Upper lobe of right lung (tissue), 1 donor: ENCODE measurements at regions not wholly inside any gene's neighbourhood (a gene's known extent, or its start where the extent isn't known, plus 50 kb on each side); places are given as distances from the start of the nearest gene placed in this dataset.

ENCODE experiments used
- ATAC-seq: fragments of 200-7000 bp; cut with Tn5 transposase; one replicate; pipeline ENCODE4 v1.9.1; 2020; ENCODE audit warnings: mild to moderate bottlenecking, moderate library complexity
- DNase-seq: peaks from one replicate; pipeline ENCODE4 v3.0.0-alpha.2; 2020
- H3K27ac ChIP-seq: fragments of 200-600 bp; one replicate; pipeline ENCODE4 v1.8.0; 2022
- H3K27me3 ChIP-seq: fragments of 200-600 bp; one replicate; pipeline ENCODE4 v1.8.0; 2022; ENCODE audit warnings: mild to moderate bottlenecking
- H3K36me3 ChIP-seq: fragments of 200-600 bp; one replicate; pipeline ENCODE4 v1.8.0; 2022
- H3K4me1 ChIP-seq: fragments of 200-600 bp; one replicate; pipeline ENCODE4 v1.8.0; 2022
- H3K4me3 ChIP-seq: fragments of 200-600 bp; one replicate; pipeline ENCODE4 v1.8.0; 2022; ENCODE audit warnings: mild to moderate bottlenecking
- H3K9me3 ChIP-seq: fragments of 200-600 bp; one replicate; pipeline ENCODE4 v1.8.0; 2022
- CTCF ChIP-seq: fragments of 200-600 bp; IDR thresholded peaks from one replicate; pipeline ENCODE4 v1.8.0; 2022; ENCODE audit warnings: antibody characterized with exemption
- intact Hi-C: fragments of 100-400 bp; cut with DNase I; formaldehyde crosslinking; loops from one replicate; pipeline ENCODE4 v1.11.0; 2022
- donor health status: DM: no; HTN: yes; CAD: no; lungs with severe emphysema.

- Histone ChIP-seq H3K4me3 (no peak overlapping the region), H3K27ac (no peak overlapping the region), H3K36me3 (no peaks in the 10 kb centered on the region), H3K27me3 (no peaks in the 10 kb centered on the region), H3K4me1 (no peaks in the 10 kb centered on the region), H3K9me3 (no peaks in the 10 kb centered on the region)
- no peak for ATAC-seq
- TF ChIP-seq CTCF: no peak
- intact Hi-C loops: no loop called here
- DNase-seq: no peak
Measured at GRCh38 chr9:107907715-107908114, 418.1 kb upstream of the KLF4 start.

- DNase-seq (no peak), ATAC-seq (peak; percentile 64)
- H3K4me1 ChIP-seq: no peaks in the 10 kb centered on the region
- H3K27me3 ChIP-seq: no peaks in the 10 kb centered on the region
- no peak for TF ChIP-seq CTCF
- no peak overlapping the region for H3K4me3 ChIP-seq
- no peak overlapping the region for H3K27ac ChIP-seq
- H3K9me3 ChIP-seq: no peaks in the 10 kb centered on the region
- no peaks in the 10 kb centered on the region for H3K36me3 ChIP-seq
- intact Hi-C loops: no loop called here
Measured at GRCh38 chr9:107907255-107907654, 417.7 kb upstream of the KLF4 start.

- H3K27me3 ChIP-seq: no peaks in the 10 kb centered on the region
- no peaks in the 10 kb centered on the region for H3K4me1 ChIP-seq
- H3K9me3 ChIP-seq: no peaks in the 10 kb centered on the region
- no peaks in the 10 kb centered on the region for H3K36me3 ChIP-seq
- no peak for TF ChIP-seq CTCF
- ATAC-seq (no peak), DNase-seq (no peak)
- no peak overlapping the region for H3K27ac ChIP-seq
- intact Hi-C loops: no loop called here
- no peak overlapping the region for H3K4me3 ChIP-seq
Measured at GRCh38 chr9:107906074-107906473, 416.5 kb upstream of the KLF4 start.

- intact Hi-C loops: no loop called here
- DNase-seq (no peak), ATAC-seq (no peak)
- Histone ChIP-seq H3K36me3 (no peaks in the 10 kb centered on the region), H3K4me3 (no peak overlapping the region), H3K9me3 (no peaks in the 10 kb centered on the region), H3K27me3 (no peaks in the 10 kb centered on the region), H3K27ac (no peak overlapping the region), H3K4me1 (no peaks in the 10 kb centered on the region)
- no peak for TF ChIP-seq CTCF
Measured at GRCh38 chr9:107905308-107906020, 415.9 kb upstream of the KLF4 start.

GRCh38 chr9:107899961-107900330 is 410.4 kb upstream of the KLF4 start:
- Histone ChIP-seq H3K4me3 (no peak overlapping the region), H3K36me3 (no peaks in the 10 kb centered on the region), H3K4me1 (no peaks in the 10 kb centered on the region), H3K9me3 (no peaks in the 10 kb centered on the region), H3K27me3 (no peaks in the 10 kb centered on the region), H3K27ac (no peak overlapping the region)
- intact Hi-C loops: no loop called here
- no peak for TF ChIP-seq CTCF
- no peak for DNase-seq
- no peak for ATAC-seq

- intact Hi-C loops: no loop called here
- H3K4me1 ChIP-seq: no peaks in the 10 kb centered on the region
- no peak overlapping the region for H3K4me3 ChIP-seq
- no peaks in the 10 kb centered on the region for H3K27me3 ChIP-seq
- no peak for TF ChIP-seq CTCF
- no peak for DNase-seq
- no peaks in the 10 kb centered on the region for H3K9me3 ChIP-seq
- no peak for ATAC-seq
- H3K36me3 ChIP-seq: no peaks in the 10 kb centered on the region
- no peak overlapping the region for H3K27ac ChIP-seq
Measured at GRCh38 chr9:107898761-107899160, 409.2 kb upstream of the KLF4 start.
